ENCODE measurements at regions not wholly inside any gene's neighbourhood (a gene's known extent, or its start where the extent isn't known, plus 50 kb on each side); places are given as distances from the start of the nearest gene placed in this dataset.

GRCh38 chr1:78351551-78352216, 139.1 kb upstream of the PTGFR start:
- TF ChIP-seq, protein P1, sequence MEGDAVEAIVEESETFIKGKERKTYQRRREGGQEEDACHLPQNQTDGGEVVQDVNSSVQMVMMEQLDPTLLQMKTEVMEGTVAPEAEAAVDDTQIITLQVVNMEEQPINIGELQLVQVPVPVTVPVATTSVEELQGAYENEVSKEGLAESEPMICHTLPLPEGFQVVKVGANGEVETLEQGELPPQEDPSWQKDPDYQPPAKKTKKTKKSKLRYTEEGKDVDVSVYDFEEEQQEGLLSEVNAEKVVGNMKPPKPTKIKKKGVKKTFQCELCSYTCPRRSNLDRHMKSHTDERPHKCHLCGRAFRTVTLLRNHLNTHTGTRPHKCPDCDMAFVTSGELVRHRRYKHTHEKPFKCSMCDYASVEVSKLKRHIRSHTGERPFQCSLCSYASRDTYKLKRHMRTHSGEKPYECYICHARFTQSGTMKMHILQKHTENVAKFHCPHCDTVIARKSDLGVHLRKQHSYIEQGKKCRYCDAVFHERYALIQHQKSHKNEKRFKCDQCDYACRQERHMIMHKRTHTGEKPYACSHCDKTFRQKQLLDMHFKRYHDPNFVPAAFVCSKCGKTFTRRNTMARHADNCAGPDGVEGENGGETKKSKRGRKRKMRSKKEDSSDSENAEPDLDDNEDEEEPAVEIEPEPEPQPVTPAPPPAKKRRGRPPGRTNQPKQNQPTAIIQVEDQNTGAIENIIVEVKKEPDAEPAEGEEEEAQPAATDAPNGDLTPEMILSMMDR (IDR thresholded peaks at IDR 0.05; ENCODE audit: low read depth, low read length) = no peak
- TF ChIP-seq EZH2phosphoT487 (IDR thresholded peaks at IDR 0.05; ENCODE audit: low read depth) = no peak

Data from OCI-LY3 (cell line).